WERI-Rb-1 (cell line): ENCODE measurements at regions not wholly inside any gene's neighbourhood (a gene's known extent, or its start where the extent isn't known, plus 50 kb on each side); places are given as distances from the start of the nearest gene placed in this dataset.

Experiments
- DNase-seq: peaks from one replicate; pipeline ENCODE4 v3.0.0-alpha.2; 2020
- H3K27ac ChIP-seq: fragments of 250-450 bp; sonication (Bioruptor Pico); 2 replicates; pipeline ENCODE4 v1.5.1; 2020; ENCODE audit warnings: mild to moderate bottlenecking, moderate library complexity
- H3K27me3 ChIP-seq: fragments of 250-450 bp; sonication (Bioruptor Pico); 2 replicates; pipeline ENCODE4 v1.5.1; 2021; ENCODE audit warnings: mild to moderate bottlenecking, low read depth, moderate library complexity; ENCODE audit not compliant: insufficient read depth, severe bottlenecking
- H3K36me3 ChIP-seq: fragments of 250-450 bp; sonication (Bioruptor Pico); 2 replicates; pipeline ENCODE4 v1.5.1; 2020; ENCODE audit warnings: mild to moderate bottlenecking, moderate library complexity
- H3K4me3 ChIP-seq: 2 replicates; pipeline ENCODE4 v1.5.1; 2011; ENCODE audit warnings: low read depth, mild to moderate bottlenecking, control low read depth, low read length
- H3K9me3 ChIP-seq: fragments of 250-450 bp; sonication (Bioruptor Pico); 2 replicates; pipeline ENCODE4 v1.5.1; 2021; ENCODE audit warnings: mild to moderate bottlenecking, moderate library complexity; ENCODE audit not compliant: severe bottlenecking
- TF ChIP-seq, protein P1 (sequence below): IDR thresholded peaks from 2 replicates; pipeline ENCODE4 v1.5.1; 2011; ENCODE audit warnings: low read depth, mild to moderate bottlenecking, control low read depth, inconsistent platforms, low read length

DNA sequence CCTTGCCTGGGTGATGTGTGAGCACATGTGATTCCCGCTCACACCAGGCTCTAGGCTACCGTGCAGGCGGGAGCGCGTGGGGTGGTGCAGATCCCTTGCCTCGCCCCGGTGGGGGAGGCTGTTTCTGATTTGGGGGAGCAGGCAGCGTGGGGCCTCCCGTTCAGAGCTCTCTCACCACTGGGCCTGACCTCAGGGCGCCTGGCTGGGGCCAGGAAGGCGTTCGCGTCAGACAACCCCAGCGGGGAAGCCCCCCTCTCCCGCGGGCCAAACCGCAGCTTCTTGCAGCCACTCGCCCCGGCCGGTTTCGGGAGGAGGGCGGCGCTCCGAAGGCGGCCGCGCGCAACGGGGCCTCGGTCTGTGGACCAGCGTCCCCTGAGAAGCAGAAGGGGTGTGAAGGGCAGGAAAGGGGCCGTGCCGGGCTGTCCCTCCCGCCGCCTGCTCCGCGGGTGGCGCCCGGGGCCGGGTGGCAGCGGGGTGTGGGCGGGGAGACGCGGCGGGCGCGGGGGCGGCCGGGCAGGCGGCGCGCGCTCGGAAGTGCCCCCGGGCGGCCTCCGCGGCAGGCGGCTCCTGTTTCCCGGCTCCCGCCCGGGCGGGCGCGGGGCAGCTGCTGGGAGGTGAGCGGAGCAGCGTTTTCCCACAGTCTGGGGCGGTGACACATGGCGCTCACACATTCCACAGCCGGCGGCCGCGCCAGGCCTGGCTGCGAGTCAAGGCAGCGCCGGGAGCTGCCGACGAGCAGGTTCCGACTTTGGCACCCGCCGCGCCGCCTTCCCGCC lies 65.1 kb upstream of the HES1 start:
- peak overlapping the region; percentile 39 for H3K4me3 ChIP-seq
- DNase-seq: peak; percentile 42
- no peaks in the 10 kb centered on the region for H3K36me3 ChIP-seq
- no peaks in the 10 kb centered on the region for H3K9me3 ChIP-seq
- TF ChIP-seq, protein P1, sequence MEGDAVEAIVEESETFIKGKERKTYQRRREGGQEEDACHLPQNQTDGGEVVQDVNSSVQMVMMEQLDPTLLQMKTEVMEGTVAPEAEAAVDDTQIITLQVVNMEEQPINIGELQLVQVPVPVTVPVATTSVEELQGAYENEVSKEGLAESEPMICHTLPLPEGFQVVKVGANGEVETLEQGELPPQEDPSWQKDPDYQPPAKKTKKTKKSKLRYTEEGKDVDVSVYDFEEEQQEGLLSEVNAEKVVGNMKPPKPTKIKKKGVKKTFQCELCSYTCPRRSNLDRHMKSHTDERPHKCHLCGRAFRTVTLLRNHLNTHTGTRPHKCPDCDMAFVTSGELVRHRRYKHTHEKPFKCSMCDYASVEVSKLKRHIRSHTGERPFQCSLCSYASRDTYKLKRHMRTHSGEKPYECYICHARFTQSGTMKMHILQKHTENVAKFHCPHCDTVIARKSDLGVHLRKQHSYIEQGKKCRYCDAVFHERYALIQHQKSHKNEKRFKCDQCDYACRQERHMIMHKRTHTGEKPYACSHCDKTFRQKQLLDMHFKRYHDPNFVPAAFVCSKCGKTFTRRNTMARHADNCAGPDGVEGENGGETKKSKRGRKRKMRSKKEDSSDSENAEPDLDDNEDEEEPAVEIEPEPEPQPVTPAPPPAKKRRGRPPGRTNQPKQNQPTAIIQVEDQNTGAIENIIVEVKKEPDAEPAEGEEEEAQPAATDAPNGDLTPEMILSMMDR: no peak
- no peaks in the 10 kb centered on the region for H3K27me3 ChIP-seq
- H3K27ac ChIP-seq: peak overlapping the region; percentile 45; the same call in 1 of the 2 replicates

DNA sequence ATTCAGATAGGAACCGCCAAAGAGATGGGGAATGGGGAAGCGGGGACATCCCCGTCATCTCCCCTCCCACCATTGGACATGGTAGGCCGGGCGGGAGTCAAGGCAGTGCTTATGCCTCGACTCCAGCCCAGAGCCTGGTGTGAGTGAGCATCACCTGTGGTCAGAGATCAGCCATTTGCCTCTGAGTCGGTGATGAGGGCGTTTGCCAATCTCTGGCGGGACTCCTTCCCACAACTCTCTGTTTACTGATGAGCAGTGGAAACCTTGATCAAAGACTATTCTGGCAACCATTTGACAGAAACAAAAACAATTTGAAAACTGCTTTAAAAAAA lies 63.9 kb upstream of the HES1 start:
- H3K4me3 ChIP-seq: no peak overlapping the region
- H3K27ac ChIP-seq: no peak overlapping the region
- no peaks in the 10 kb centered on the region for H3K27me3 ChIP-seq

DNA sequence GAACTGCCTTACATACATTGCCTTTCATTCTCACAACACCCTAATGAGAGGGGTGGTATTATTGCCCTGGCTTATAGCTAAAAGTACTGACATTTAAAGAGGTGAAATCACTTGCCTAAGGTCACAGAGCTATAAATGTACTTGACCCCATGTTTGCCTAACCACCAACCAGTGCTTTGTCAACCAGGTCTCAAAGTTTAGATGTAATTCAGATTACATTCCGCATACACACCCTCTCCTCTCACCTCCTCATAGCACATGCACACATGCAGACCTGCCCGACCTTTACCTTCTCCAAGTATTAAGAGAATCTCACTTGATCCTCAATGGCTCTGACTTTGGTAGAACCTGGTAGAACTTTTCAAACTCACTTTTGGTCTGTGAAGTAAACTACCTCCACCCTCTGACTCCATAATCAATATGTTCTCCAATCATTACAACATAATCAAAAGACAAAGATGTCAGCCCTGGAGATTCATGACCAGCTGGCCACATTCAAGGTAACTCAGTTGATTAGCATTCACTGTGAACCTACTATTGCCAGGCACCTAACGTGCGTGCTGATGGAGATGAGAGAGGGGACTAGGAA lies 63.2 kb upstream of the HES1 start:
- no peaks in the 10 kb centered on the region for H3K36me3 ChIP-seq
- TF ChIP-seq, protein P1: no peak
- H3K27me3 ChIP-seq: no peaks in the 10 kb centered on the region
- no peak for DNase-seq
- H3K27ac ChIP-seq: no peak overlapping the region
- H3K9me3 ChIP-seq: no peaks in the 10 kb centered on the region
- no peak overlapping the region for H3K4me3 ChIP-seq

More for the DNA sequence above, 63.9 kb upstream of the HES1 start:
- Histone ChIP-seq H3K9me3 (no peaks in the 10 kb centered on the region), H3K36me3 (no peaks in the 10 kb centered on the region)
- TF ChIP-seq, protein P1: no peak
- no peak for DNase-seq

DNA sequence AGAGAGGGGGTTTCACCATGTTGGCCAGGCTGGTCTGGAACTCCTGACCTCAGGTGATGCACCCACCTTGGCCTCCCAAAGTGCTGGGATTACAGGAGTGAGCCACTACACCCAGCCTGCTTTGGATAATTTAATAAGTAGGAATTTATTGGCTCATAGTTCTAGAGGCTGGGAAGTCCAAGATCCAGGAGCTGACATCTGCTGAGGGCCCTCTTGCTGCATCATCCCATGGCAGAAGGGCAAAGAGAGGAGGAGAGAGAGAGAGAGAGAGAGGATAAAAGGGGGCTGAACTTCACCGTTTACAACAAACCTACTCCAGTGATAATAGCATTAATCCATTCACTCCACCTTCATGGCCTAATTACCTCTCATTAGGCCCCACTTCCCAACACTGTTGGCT lies 62.0 kb upstream of the HES1 start:
- Histone ChIP-seq H3K9me3 (no peaks in the 10 kb centered on the region), H3K36me3 (no peaks in the 10 kb centered on the region), H3K27me3 (no peaks in the 10 kb centered on the region), H3K4me3 (no peak overlapping the region), H3K27ac (no peak overlapping the region)
- DNase-seq: no peak
- TF ChIP-seq, protein P1: no peak

DNA sequence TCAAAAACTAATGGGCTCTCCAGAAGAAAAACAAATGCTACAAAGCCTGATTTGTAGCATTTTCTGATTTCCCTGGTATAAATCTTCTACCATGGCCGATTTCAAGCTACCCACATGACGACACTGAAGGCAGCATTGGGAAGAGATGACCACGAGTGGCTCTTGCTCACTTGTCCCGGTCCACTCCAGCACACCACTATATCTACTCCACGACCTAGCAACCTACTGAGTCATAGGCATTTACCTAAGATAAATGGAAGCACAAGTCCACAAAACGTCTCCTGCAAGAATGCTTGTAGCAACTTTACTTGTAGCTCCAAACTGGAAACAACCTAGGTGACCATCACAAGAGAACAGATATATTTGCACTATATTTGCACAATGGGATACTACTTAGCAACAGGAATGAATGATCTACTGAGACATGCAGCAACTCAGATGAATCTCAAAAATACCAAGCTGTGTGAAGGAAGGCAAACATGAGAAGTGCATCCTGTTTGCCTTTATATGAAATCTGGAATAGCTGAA lies 60.8 kb upstream of the HES1 start:
- TF ChIP-seq, protein P1: no peak
- Histone ChIP-seq H3K27ac (no peak overlapping the region), H3K9me3 (no peaks in the 10 kb centered on the region), H3K27me3 (no peaks in the 10 kb centered on the region), H3K4me3 (no peak overlapping the region), H3K36me3 (no peaks in the 10 kb centered on the region)
- DNase-seq: no peak
